ENCODE measurements at regions not wholly inside any gene's neighbourhood (a gene's known extent, or its start where the extent isn't known, plus 50 kb on each side); places are given as distances from the start of the nearest gene placed in this dataset.
"Not testable (repeated sequence)": the region's sequence is repeated elsewhere in the genome, so short reads cannot be mapped to it uniquely, and the experiment has no call there.

- Histone ChIP-seq H3K4me1 (ENCODE audit: control insufficient read depth, insufficient read depth, low read length) (peaks cover 33% of the 10 kb centered on the region), H3K27me3 (ENCODE audit: control insufficient read depth, insufficient read depth, low read length) (no peaks in the 10 kb centered on the region), H3K4me3 (ENCODE audit: low read length) (no peak overlapping the region), H3K9ac (ENCODE audit: low read depth, low read length) (no peak overlapping the region), H3K9me3 (replicated peaks; ENCODE audit: low read length) (no peaks in the 10 kb centered on the region), H3K4me2 (ENCODE audit: low read length) (peak overlapping the region; percentile 47), H3K36me3 (ENCODE audit: insufficient read depth, low read length) (no peaks in the 10 kb centered on the region)
Observed at GRCh38 chr3:106839576-106840280, 537.5 kb upstream of the CCDC54 start.

DNA sequence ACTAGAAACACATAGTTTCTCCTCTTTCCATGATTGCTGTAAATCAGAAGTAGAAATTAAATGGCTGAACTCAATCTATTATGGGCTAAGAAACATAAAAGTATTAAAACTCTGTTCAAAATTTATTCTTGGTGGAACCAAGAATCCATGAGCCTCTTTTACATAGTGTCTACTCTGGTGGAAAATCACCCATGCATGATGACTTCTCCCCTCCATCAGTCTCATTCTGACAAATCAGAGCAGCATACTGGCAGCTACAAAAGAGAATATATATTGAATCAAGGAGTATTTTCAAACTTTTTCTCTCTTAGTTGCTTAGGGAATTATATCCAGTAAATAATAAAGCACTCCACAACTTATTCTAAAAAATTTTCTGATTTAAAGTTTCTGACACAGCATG, 536.9 kb upstream of the CCDC54 start:
- H3K27me3 ChIP-seq (ENCODE audit: control insufficient read depth, insufficient read depth, low read length), result no peaks in the 10 kb centered on the region
- H3K4me2 ChIP-seq (ENCODE audit: low read length), result no peak overlapping the region
- no peak overlapping the region for H3K4me3 ChIP-seq (ENCODE audit: low read length)
- H3K36me3 ChIP-seq (ENCODE audit: insufficient read depth, low read length), result no peaks in the 10 kb centered on the region
- no peaks in the 10 kb centered on the region for H3K9me3 ChIP-seq (replicated peaks; ENCODE audit: low read length)
- no peak overlapping the region for H3K9ac ChIP-seq (ENCODE audit: low read depth, low read length)
- H3K4me1 ChIP-seq (ENCODE audit: control insufficient read depth, insufficient read depth, low read length), result peaks cover 33% of the 10 kb centered on the region

GRCh38 chr3:106842151-106842550, 535.1 kb upstream of the CCDC54 start:
- Histone ChIP-seq H3K9me3 (replicated peaks; ENCODE audit: low read length) (no peaks in the 10 kb centered on the region), H3K27me3 (ENCODE audit: control insufficient read depth, insufficient read depth, low read length) (no peaks in the 10 kb centered on the region), H3K4me1 (ENCODE audit: control insufficient read depth, insufficient read depth, low read length) (peaks cover 28% of the 10 kb centered on the region), H3K9ac (ENCODE audit: low read depth, low read length) (no peak overlapping the region), H3K4me2 (ENCODE audit: low read length) (no peak overlapping the region), H3K4me3 (ENCODE audit: low read length) (no peak overlapping the region), H3K36me3 (ENCODE audit: insufficient read depth, low read length) (no peaks in the 10 kb centered on the region)

DNA sequence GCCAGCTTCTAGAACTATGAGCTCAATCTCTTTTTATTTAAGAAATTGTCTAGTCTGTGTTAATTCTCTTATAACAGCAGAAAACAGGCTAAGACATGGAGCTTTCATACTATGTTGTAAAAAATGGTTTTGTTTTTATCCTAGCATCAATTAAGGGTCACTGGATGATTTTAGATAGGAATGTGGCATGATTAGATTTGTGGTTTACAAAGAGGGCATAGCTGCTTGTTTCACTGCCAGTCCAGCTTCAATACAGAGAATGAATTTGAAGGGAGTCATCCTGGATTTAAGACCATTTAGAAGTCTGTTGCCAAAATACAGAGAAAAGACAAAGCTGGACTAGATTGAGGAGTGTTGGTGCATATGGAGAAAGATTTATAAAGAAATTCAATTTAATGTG, 532.6 kb upstream of the CCDC54 start:
- Histone ChIP-seq H3K9ac (ENCODE audit: low read depth, low read length) (no peak overlapping the region), H3K4me2 (ENCODE audit: low read length) (no peak overlapping the region), H3K4me1 (ENCODE audit: control insufficient read depth, insufficient read depth, low read length) (peaks cover 16% of the 10 kb centered on the region), H3K27me3 (ENCODE audit: control insufficient read depth, insufficient read depth, low read length) (no peaks in the 10 kb centered on the region), H3K4me3 (ENCODE audit: low read length) (no peak overlapping the region), H3K36me3 (ENCODE audit: insufficient read depth, low read length) (no peaks in the 10 kb centered on the region), H3K9me3 (replicated peaks; ENCODE audit: low read length) (no peaks in the 10 kb centered on the region)

DNA sequence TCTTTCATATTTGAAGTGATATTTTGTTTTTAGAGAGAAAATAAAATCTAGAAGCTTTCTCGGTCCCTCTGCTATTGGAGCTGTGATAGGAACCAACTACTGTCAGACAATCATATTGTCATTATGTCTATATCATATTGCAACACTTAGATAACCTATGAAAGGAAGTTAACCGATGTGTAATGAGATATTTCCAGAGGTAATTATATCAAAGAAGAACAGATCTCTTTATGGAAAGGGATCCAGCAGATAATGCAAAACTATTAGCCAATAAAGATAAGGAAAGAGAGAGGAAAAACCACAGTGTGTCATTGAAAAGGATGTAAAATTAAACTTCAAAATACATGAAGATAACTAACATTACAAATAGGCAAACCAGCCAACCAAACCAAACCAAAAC, 529.1 kb upstream of the CCDC54 start:
- Histone ChIP-seq H3K27me3 (ENCODE audit: control insufficient read depth, insufficient read depth, low read length) (no peaks in the 10 kb centered on the region), H3K4me1 (ENCODE audit: control insufficient read depth, insufficient read depth, low read length) (peaks cover 15% of the 10 kb centered on the region), H3K4me3 (ENCODE audit: low read length) (no peak overlapping the region), H3K9ac (ENCODE audit: low read depth, low read length) (no peak overlapping the region), H3K36me3 (ENCODE audit: insufficient read depth, low read length) (no peaks in the 10 kb centered on the region), H3K9me3 (replicated peaks; ENCODE audit: low read length) (no peaks in the 10 kb centered on the region), H3K4me2 (ENCODE audit: low read length) (no peak overlapping the region)

GRCh38 chr3:106850437-106850836, 526.8 kb upstream of the CCDC54 start:
- Histone ChIP-seq H3K4me3 (ENCODE audit: low read length) (peak overlapping the region; percentile 13), H3K4me2 (ENCODE audit: low read length) (peak overlapping the region; percentile 52), H3K27me3 (ENCODE audit: control insufficient read depth, insufficient read depth, low read length) (no peaks in the 10 kb centered on the region), H3K36me3 (ENCODE audit: insufficient read depth, low read length) (no peaks in the 10 kb centered on the region), H3K9ac (ENCODE audit: low read depth, low read length) (peak overlapping the region; percentile 9), H3K9me3 (replicated peaks; ENCODE audit: low read length) (no peaks in the 10 kb centered on the region), H3K4me1 (ENCODE audit: control insufficient read depth, insufficient read depth, low read length) (peaks cover 15% of the 10 kb centered on the region)

DNA sequence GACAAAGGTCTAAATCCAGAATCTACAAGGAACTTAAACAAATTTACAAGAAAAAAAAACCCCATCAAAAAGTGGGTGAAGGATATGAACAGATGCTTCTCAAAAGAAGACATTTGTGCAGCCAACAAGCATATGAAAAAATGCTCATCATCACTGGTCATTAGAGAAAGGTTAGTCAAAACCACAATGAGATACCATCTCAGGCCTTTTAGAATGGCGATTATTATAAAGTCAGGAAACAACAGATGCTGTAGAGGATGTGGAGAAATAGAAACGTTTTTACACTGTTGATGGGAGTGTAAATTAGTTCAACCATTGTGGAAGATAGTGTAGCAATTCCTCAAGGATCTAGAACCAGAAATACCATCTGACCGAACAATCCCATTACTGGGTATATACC, 518.9 kb upstream of the CCDC54 start:
- H3K9ac ChIP-seq (ENCODE audit: low read depth, low read length); H3K27me3 ChIP-seq (ENCODE audit: control insufficient read depth, insufficient read depth, low read length); H3K36me3 ChIP-seq (ENCODE audit: insufficient read depth, low read length); H3K4me3 ChIP-seq (ENCODE audit: low read length); H3K9me3 ChIP-seq (replicated peaks; ENCODE audit: low read length); H3K4me2 ChIP-seq (ENCODE audit: low read length): not testable (repeated sequence)
- H3K4me1 ChIP-seq (ENCODE audit: control insufficient read depth, insufficient read depth, low read length), result peaks cover 43% of the 10 kb centered on the region

- Histone ChIP-seq H3K9me3 (replicated peaks; ENCODE audit: low read length) (no peaks in the 10 kb centered on the region), H3K4me2 (ENCODE audit: low read length) (no peak overlapping the region), H3K36me3 (ENCODE audit: insufficient read depth, low read length) (no peaks in the 10 kb centered on the region), H3K4me1 (ENCODE audit: control insufficient read depth, insufficient read depth, low read length) (peaks cover 43% of the 10 kb centered on the region), H3K9ac (ENCODE audit: low read depth, low read length) (no peak overlapping the region), H3K27me3 (ENCODE audit: control insufficient read depth, insufficient read depth, low read length) (no peaks in the 10 kb centered on the region), H3K4me3 (ENCODE audit: low read length) (no peak overlapping the region)
Observed at GRCh38 chr3:106860182-106860581, 517.1 kb upstream of the CCDC54 start.

DNA sequence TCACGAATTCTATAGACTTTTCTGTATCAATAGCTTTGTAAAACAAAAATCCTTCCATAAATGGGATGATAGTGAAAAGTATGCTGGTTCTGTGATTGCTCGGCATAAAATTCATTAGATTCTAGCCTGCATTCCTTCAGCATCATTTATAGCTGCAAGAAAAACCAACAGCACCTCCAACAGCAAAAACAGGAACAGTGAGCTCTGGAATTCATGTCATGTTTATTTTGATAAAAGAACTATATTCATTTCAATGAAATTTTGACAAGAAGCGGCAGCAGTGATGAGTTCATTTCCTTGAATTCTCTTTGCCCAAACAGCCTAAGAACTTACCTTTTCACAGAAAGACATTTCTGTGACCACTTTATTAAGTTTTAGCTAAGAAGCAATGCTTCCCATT, 515.2 kb upstream of the CCDC54 start:
- Histone ChIP-seq H3K9ac (ENCODE audit: low read depth, low read length) (peak overlapping the region; percentile 67), H3K36me3 (ENCODE audit: insufficient read depth, low read length) (no peaks in the 10 kb centered on the region), H3K4me3 (ENCODE audit: low read length) (no peak overlapping the region), H3K27me3 (ENCODE audit: control insufficient read depth, insufficient read depth, low read length) (no peaks in the 10 kb centered on the region), H3K4me2 (ENCODE audit: low read length) (peak overlapping the region; percentile 60), H3K9me3 (replicated peaks; ENCODE audit: low read length) (no peaks in the 10 kb centered on the region), H3K4me1 (ENCODE audit: control insufficient read depth, insufficient read depth, low read length) (peaks cover 43% of the 10 kb centered on the region)

DNA sequence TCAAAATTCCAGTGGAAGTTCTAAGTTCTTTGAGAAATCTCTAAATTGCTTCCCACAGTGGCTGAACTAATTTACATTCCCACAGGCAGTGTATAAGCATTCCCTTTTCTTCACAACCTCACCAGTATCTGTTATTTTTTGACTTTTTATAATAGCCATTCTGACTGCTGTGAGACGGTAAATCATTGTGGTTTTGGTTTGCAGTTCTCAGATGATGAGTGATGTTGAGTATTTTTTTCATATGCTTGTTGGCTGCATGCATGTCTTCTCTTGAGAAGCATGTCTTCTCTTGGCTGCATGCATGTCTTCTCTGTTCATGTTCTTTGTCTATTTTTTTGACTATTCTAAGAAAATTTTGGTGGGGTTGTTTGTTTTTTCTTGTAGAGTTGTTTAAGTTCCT, 499.6 kb upstream of the CCDC54 start:
- Histone ChIP-seq H3K36me3 (ENCODE audit: insufficient read depth, low read length) (no peaks in the 10 kb centered on the region), H3K4me2 (ENCODE audit: low read length) (no peak overlapping the region)

DNA sequence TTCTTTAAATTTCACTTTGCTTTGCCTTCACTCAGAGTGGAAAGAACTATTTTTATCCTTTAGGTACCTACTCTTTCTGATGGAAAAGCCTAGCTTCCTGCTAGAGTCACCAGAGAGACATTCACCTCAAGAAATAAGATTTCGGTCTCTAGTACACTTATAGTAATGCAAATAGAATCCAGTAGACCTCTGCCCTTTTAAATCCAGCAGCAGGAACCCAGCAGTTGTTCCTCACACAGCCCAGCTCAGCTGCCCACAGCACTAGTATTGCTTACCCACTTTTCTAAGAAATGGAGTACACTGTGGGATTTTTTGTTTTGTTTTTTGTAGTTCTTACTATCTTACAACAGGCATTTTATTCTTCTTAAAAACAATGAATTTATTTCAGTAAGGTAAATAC, 497.0 kb upstream of the CCDC54 start:
- no peaks in the 10 kb centered on the region for H3K9me3 ChIP-seq (replicated peaks; ENCODE audit: low read length)
- no peaks in the 10 kb centered on the region for H3K27me3 ChIP-seq (ENCODE audit: control insufficient read depth, insufficient read depth, low read length)
- no peak overlapping the region for H3K4me3 ChIP-seq (ENCODE audit: low read length)
- H3K4me1 ChIP-seq (ENCODE audit: control insufficient read depth, insufficient read depth, low read length), result no peaks in the 10 kb centered on the region
- no peak overlapping the region for H3K9ac ChIP-seq (ENCODE audit: low read depth, low read length)
- no peaks in the 10 kb centered on the region for H3K36me3 ChIP-seq (ENCODE audit: insufficient read depth, low read length)
- no peak overlapping the region for H3K4me2 ChIP-seq (ENCODE audit: low read length)

More for the DNA sequence above, 499.6 kb upstream of the CCDC54 start:
- H3K4me3 ChIP-seq (ENCODE audit: low read length), result no peak overlapping the region
- no peaks in the 10 kb centered on the region for H3K9me3 ChIP-seq (replicated peaks; ENCODE audit: low read length)
- no peaks in the 10 kb centered on the region for H3K27me3 ChIP-seq (ENCODE audit: control insufficient read depth, insufficient read depth, low read length)
- no peaks in the 10 kb centered on the region for H3K4me1 ChIP-seq (ENCODE audit: control insufficient read depth, insufficient read depth, low read length)
- no peak overlapping the region for H3K9ac ChIP-seq (ENCODE audit: low read depth, low read length)

DNA sequence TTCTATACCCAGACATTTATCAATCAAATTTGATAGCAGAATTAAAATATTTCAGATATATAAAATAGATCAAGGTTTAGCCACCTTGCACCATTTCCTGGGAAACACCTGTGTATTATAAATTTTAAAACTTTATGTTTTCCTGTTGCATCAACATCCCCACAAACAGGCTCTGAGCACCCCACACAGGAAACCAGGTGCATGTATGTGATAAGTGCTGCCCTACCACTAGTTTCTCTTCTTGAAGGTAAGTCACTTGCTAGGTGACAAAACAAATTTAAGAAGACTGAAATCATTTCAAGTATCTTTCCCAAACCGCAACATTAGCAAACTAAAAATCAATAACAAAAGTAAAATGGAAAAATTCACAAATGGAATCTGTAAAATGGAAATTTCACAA, 496.1 kb upstream of the CCDC54 start:
- H3K36me3 ChIP-seq (ENCODE audit: insufficient read depth, low read length), result no peaks in the 10 kb centered on the region
- H3K9me3 ChIP-seq (replicated peaks; ENCODE audit: low read length), result no peaks in the 10 kb centered on the region
- H3K4me3 ChIP-seq (ENCODE audit: low read length), result no peak overlapping the region
- no peaks in the 10 kb centered on the region for H3K27me3 ChIP-seq (ENCODE audit: control insufficient read depth, insufficient read depth, low read length)
- no peak overlapping the region for H3K4me2 ChIP-seq (ENCODE audit: low read length)
- H3K9ac ChIP-seq (ENCODE audit: low read depth, low read length), result no peak overlapping the region
- H3K4me1 ChIP-seq (ENCODE audit: control insufficient read depth, insufficient read depth, low read length), result no peaks in the 10 kb centered on the region

All from skeletal muscle satellite cell (primary cell).